DND-41 (cell line): ENCODE measurements at regions not wholly inside any gene's neighbourhood (a gene's known extent, or its start where the extent isn't known, plus 50 kb on each side); places are given as distances from the start of the nearest gene placed in this dataset.
"Not testable (repeated sequence)": the region's sequence is repeated elsewhere in the genome, so short reads cannot be mapped to it uniquely, and the experiment has no call there.

Source experiments
- ATAC-seq: fragments of 200-7000 bp; cut with Tn5 transposase; 3 replicates; pipeline ENCODE4 v1.9.1; 2021; ENCODE audit warnings: low read depth; ENCODE audit not compliant: insufficient read depth
- DNase-seq: peaks from one replicate; pipeline ENCODE4 v3.0.0-alpha.2; 2020
- H2AFZ ChIP-seq: 2 replicates; pipeline ENCODE4 v1.6.0; 2012; ENCODE audit warnings: low read depth, low read length
- H3K27ac ChIP-seq: 2 replicates; pipeline ENCODE4 v1.5.1; 2012; ENCODE audit warnings: low read length, inconsistent platforms
- H3K27me3 ChIP-seq: fragments of 200-600 bp; sonication (generic); 2 replicates; pipeline ENCODE4 v1.6.0; 2012; ENCODE audit warnings: low read length, mild to moderate bottlenecking, inconsistent platforms; ENCODE audit not compliant: insufficient read depth, poor library complexity
- H3K36me3 ChIP-seq: 2 replicates; pipeline ENCODE4 v1.5.1; 2012; ENCODE audit warnings: low read length, inconsistent platforms; ENCODE audit not compliant: insufficient read depth
- H3K4me1 ChIP-seq: 2 replicates; pipeline ENCODE4 v1.5.1; 2012; ENCODE audit warnings: mild to moderate bottlenecking, low read length; ENCODE audit not compliant: insufficient read depth
- H3K4me2 ChIP-seq: 2 replicates; pipeline ENCODE4 v1.6.0; 2012; ENCODE audit warnings: mild to moderate bottlenecking, moderate library complexity, low read length, inconsistent platforms; ENCODE audit not compliant: insufficient read depth
- H3K4me3 ChIP-seq, 2 experiments: fragments of 200-600 bp in 1 of 2; shearing (Covaris generic) in 1 of 2; 2 replicates each; pipeline ENCODE4 v1.5.1; 2012 to 2016; ENCODE audit warnings: inconsistent platforms in 2 of 2, low read length in 2 of 2, mild to moderate bottlenecking in 2 of 2, low read depth in 1 of 2, moderate library complexity in 1 of 2
- H3K79me2 ChIP-seq: 2 replicates; pipeline ENCODE4 v1.6.0; 2012; ENCODE audit warnings: low read length, inconsistent platforms; ENCODE audit not compliant: insufficient read depth
- H3K9ac ChIP-seq: 2 replicates; pipeline ENCODE4 v1.6.0; 2012; ENCODE audit warnings: low read depth, mild to moderate bottlenecking, inconsistent platforms, low read length, moderate library complexity
- H3K9me3 ChIP-seq: 2 replicates; pipeline ENCODE4 v1.5.1; 2012; ENCODE audit warnings: low read length, moderate library complexity, mild to moderate bottlenecking, inconsistent platforms; ENCODE audit not compliant: insufficient read depth, severe bottlenecking
- H4K20me1 ChIP-seq: 2 replicates; pipeline ENCODE4 v1.6.0; 2012; ENCODE audit warnings: low read length; ENCODE audit not compliant: insufficient read depth
- CTCF ChIP-seq: IDR thresholded peaks from 2 replicates; pipeline ENCODE4 v1.5.1; 2012; ENCODE audit warnings: borderline replicate concordance, low read length, moderate library complexity, mild to moderate bottlenecking; ENCODE audit not compliant: poor library complexity, severe bottlenecking; ENCODE audit errors: extremely low read depth
- EZH2 ChIP-seq: IDR thresholded peaks from 3 replicates; pipeline ENCODE4 v1.6.1; 2012; ENCODE audit warnings: borderline replicate concordance, low read depth, mild to moderate bottlenecking, moderate library complexity, low read length, inconsistent platforms; ENCODE audit not compliant: severe bottlenecking

- no peak for DNase-seq
- no peaks in the 10 kb centered on the region for H4K20me1 ChIP-seq
- no peaks in the 10 kb centered on the region for H3K9me3 ChIP-seq
- no peaks in the 10 kb centered on the region for H3K79me2 ChIP-seq
- no peak for ATAC-seq
- no peak overlapping the region for H3K27ac ChIP-seq
- no peaks in the 10 kb centered on the region for H3K27me3 ChIP-seq
- H3K36me3 ChIP-seq: no peaks in the 10 kb centered on the region
- TF ChIP-seq CTCF: no peak
- TF ChIP-seq EZH2: no peak
- peaks cover 4% of the 10 kb centered on the region for H3K4me1 ChIP-seq
- no peak overlapping the region for H3K4me3 ChIP-seq
- H3K4me2 ChIP-seq: no peak overlapping the region
- no peak overlapping the region for H2AFZ ChIP-seq
- no peak overlapping the region for H3K9ac ChIP-seq
These were observed 123.9 kb downstream of the VPREB1 start for GRCh38 chr22:22368516-22368915.

GRCh38 chr22:22369219-22369963 is 124.8 kb downstream of the VPREB1 start:
- peak; percentile 34 for TF ChIP-seq CTCF
- H2AFZ ChIP-seq, H3K4me1 ChIP-seq, H3K27me3 ChIP-seq, H3K9ac ChIP-seq, H3K9me3 ChIP-seq, H3K36me3 ChIP-seq, H3K4me2 ChIP-seq, H3K27ac ChIP-seq, H3K4me3 ChIP-seq, H3K79me2 ChIP-seq, H4K20me1 ChIP-seq: not testable (repeated sequence)
- ATAC-seq (peak; percentile 90), DNase-seq (peak; percentile 60)

DNA sequence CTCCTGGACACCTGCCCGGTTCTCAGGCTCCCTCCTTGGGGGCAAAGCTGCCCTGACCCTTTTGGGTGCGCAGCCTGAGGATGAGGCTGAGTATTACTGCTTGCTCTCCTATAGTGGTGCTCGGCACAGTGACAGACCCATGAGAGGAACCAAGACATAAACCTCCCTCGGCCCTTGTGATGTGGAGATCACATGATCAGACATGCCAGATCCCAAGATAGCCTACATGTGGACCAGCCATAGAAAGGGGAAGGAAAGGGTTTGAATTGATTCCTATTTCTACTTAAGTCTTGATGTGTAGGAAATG is 125.3 kb downstream of the VPREB1 start:
- Histone ChIP-seq H3K4me1 (peaks cover 4% of the 10 kb centered on the region), H3K9ac (no peak overlapping the region), H3K27me3 (no peaks in the 10 kb centered on the region), H3K36me3 (no peaks in the 10 kb centered on the region), H4K20me1 (no peaks in the 10 kb centered on the region), H3K79me2 (no peaks in the 10 kb centered on the region), H3K27ac (no peak overlapping the region), H3K4me3 (no peak overlapping the region), H3K4me2 (no peak overlapping the region), H3K9me3 (no peaks in the 10 kb centered on the region), H2AFZ (no peak overlapping the region)
- no peak for DNase-seq
- TF ChIP-seq CTCF: no peak
- TF ChIP-seq EZH2: no peak
- ATAC-seq: no peak

- Histone ChIP-seq H3K79me2 (no peaks in the 10 kb centered on the region), H3K4me2 (no peak overlapping the region), H3K36me3 (no peaks in the 10 kb centered on the region), H3K9ac (no peak overlapping the region), H3K4me3 (no peak overlapping the region), H3K27ac (no peak overlapping the region), H4K20me1 (no peaks in the 10 kb centered on the region), H2AFZ (no peak overlapping the region), H3K9me3 (no peaks in the 10 kb centered on the region), H3K4me1 (peaks cover 4% of the 10 kb centered on the region), H3K27me3 (peaks cover 3% of the 10 kb centered on the region)
- ATAC-seq: no peak
- DNase-seq: no peak
- TF ChIP-seq CTCF (peak; percentile 36), EZH2 (no peak)
These were observed 126.5 kb downstream of the VPREB1 start for GRCh38 chr22:22371031-22371541.
